HG03025 (cell line): ENCODE measurements at regions not wholly inside any gene's neighbourhood (a gene's known extent, or its start where the extent isn't known, plus 50 kb on each side); places are given as distances from the start of the nearest gene placed in this dataset.
"Not testable (repeated sequence)": the region's sequence is repeated elsewhere in the genome, so short reads cannot be mapped to it uniquely, and the experiment has no call there.

ENCODE experiments used
- ATAC-seq: cut with Tn5 transposase; IDR thresholded peaks from one replicate; pipeline ENCODE4 v1.9.1; 2021; ENCODE audit warnings: mild to moderate bottlenecking, moderate library complexity; ENCODE audit not compliant: unreplicated experiment, low FRiP score

DNA sequence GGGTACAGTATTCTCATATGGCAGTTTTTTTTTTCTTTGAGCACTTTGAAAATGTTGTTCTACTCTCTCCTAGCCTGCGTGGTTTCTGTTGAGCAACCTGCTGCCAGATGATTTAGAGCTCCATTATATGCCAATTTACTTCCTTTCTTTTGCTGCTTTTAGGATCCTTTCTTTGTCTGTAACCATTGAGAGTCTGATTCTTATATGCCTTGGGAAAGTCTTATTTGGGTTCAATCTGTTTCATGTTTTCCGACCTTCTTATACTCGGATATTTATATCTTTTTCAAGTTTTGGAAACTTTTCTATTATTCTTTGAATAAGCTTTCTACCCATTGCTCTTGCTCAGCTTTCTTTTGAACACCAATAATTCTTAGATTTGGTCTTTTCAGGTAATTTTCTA is 138.1 kb upstream of the RAG2 start:
- ATAC-seq = no peak

DNA sequence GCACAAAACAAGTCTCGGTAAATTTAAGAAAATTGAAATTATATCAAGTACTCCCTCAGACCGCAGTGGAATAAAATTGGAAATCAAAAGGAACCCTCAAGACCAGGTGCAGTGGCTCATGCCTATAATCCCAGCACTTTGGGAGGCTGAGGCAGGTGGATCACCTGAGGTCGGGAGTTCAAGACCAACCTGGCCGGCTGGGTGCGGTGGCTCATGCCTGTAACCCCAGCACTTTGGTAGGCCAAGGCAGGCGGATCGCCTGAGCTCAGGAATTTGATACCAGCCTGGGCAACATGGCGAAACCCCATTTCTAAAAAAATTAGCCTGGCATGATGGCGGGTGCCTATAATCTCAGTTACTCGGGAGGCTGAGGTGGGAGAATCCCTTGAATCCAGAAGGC is 135.7 kb upstream of the RAG2 start:
- ATAC-seq = not testable (repeated sequence)

DNA sequence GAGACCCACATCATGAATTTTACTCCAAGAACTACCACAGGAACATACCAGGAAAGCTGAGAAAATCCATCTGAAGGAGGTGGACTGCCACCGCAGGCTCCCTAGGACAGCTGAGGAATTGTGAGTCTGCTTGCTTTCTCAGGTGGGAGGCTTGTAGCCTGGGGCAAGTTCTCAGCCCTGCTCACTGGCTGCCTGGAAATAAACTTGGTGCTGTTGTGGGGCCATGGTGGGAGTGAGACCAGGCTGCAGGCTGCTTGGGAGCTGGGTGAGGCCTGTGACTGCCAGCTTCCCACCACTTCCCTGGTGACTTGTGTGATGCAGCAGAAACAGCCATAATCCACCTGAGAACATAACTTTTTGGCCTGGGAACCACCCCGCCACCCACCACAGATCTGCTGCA is 132.7 kb upstream of the RAG2 start:
- no peak for ATAC-seq

GRCh38 chr11:36729825-36730224 is 131.8 kb upstream of the RAG2 start:
- no peak for ATAC-seq

GRCh38 chr11:36726420-36726819 is 128.4 kb upstream of the RAG2 start:
- no peak for ATAC-seq

- peak; percentile 70 for ATAC-seq
Measured at GRCh38 chr11:36724742-36725385, 126.8 kb upstream of the RAG2 start.

- no peak for ATAC-seq
Measured at GRCh38 chr11:36722421-36722820, 124.4 kb upstream of the RAG2 start.

GRCh38 chr11:36719358-36720107 is 121.5 kb upstream of the RAG2 start:
- no peak for ATAC-seq

GRCh38 chr11:36718451-36718850 is 120.4 kb upstream of the RAG2 start:
- ATAC-seq = no peak

DNA sequence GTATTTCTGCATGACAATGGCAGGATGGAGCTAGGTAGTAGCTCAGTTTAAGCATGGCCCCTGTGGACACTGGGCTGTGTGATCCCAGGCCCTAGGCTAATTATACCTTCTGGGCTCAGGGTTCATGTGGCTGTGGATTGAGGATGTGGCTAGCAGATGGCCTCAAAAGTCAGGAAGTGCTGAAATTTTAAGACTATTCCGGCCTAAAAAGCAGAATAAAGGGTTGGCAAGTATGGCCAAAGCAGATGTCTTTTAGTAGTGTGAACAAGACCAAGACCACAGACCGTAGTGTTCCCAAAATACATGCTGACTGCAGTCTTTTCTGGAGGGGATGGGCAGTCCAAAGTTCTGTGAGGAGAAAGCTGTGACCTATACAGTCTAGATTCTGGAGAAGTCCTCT is 115.7 kb upstream of the RAG2 start:
- no peak for ATAC-seq

DNA sequence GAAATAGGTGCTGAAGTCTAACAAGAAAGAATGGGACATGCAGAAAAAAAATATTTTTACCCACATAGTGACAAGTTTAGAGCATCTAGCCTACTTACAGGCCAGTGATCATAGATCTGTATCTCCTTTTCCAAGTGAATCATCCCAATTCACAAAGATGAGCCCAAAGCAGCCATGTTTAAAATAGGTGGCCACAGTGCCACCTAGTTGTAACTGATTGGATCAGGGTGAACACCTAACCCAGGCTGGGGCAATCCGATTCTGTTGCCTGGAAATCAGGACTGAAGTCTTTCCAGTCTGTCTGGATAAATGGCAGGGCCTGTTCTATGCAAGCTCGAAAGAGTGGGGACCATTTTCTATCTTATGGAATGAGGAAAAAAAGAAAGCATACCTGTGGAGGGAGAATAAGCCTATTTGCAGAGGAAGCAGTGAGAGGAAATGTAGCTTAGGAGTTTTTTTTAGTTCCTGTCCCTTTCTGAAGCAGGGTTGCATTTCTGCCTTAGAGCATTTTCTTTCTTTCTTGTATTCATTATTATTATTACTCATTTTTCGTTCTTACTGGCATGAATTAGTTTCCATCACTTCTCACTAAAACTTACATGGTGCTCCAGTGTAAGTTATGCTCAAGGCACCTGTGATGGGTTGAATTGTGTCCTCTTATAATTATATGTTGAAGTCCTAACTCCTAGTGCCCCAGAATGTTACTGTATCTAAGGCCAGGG is 113.2 kb upstream of the RAG2 start:
- ATAC-seq = no peak
